H1 (cell line): ENCODE measurements at regions not wholly inside any gene's neighbourhood (a gene's known extent, or its start where the extent isn't known, plus 50 kb on each side); places are given as distances from the start of the nearest gene placed in this dataset.

Experiments used
- CTCF ChIA-PET: fragments of 300-600 bp; sonication (Branson Sonifier 250); formaldehyde crosslinking; loops from one replicate; lab custom pipeline; 2021; ENCODE audit not compliant: partially characterized antibody; lab: Charles Lee
- POLR2A ChIA-PET: fragments of 300-600 bp; sonication (Branson Sonifier 250); formaldehyde crosslinking; loops from one replicate; lab custom pipeline; 2021; ENCODE audit warnings: inconsistent platforms; ENCODE audit not compliant: partially characterized antibody; lab: Charles Lee
- DNase-seq, 2 experiments: peaks; one replicate each; pipeline versions ENCODE4 v3.0.0 to v3.0.0-alpha.2; 2010 to 2022; ENCODE audit warnings: low spot score in 2 of 2, low read depth in 1 of 2, mixed read lengths in 1 of 2
- FAIRE-seq: peaks from 2 replicates; lab custom pipeline; 2011; peaks lifted over from hg19 to GRCh38; lab: Jason Lieb, UNC
- H2AFZ ChIP-seq: 2 replicates; pipeline ENCODE4 v1.8.1; 2012; ENCODE audit warnings: low read length, inconsistent platforms
- H2AK5ac ChIP-seq: 2 replicates; pipeline ENCODE4 v1.6.1; 2013; ENCODE audit warnings: low read depth, low read length
- H2BK120ac ChIP-seq: replicated peaks from 2 replicates; pipeline ENCODE3; 2013; ENCODE audit warnings: low read depth, low read length, inconsistent platforms
- H2BK12ac ChIP-seq: 2 replicates; pipeline ENCODE4 v1.6.1; 2013; ENCODE audit warnings: low read depth, low read length
- H2BK15ac ChIP-seq: 2 replicates; pipeline ENCODE4 v1.6.1; 2013; ENCODE audit warnings: low read length
- H2BK20ac ChIP-seq: 2 replicates; pipeline ENCODE4 v1.6.1; 2013; ENCODE audit warnings: low read length
- H2BK5ac ChIP-seq: 2 replicates; pipeline ENCODE4 v1.6.1; 2013; ENCODE audit warnings: low read depth, low read length
- H3K14ac ChIP-seq: 2 replicates; pipeline ENCODE4 v1.6.1; 2013; ENCODE audit warnings: inconsistent platforms; ENCODE audit not compliant: insufficient read length
- H3K18ac ChIP-seq: 2 replicates; pipeline ENCODE4 v1.6.1; 2013; ENCODE audit warnings: low read length; ENCODE audit errors: extremely low read depth
- H3K23ac ChIP-seq: 2 replicates; pipeline ENCODE4 v1.6.1; 2013; ENCODE audit warnings: inconsistent platforms; ENCODE audit not compliant: insufficient read length
- H3K23me2 ChIP-seq: 2 replicates; pipeline ENCODE4 v1.6.1; 2013; ENCODE audit warnings: low read depth, low read length
- H3K27ac ChIP-seq: 2 replicates; pipeline ENCODE4 v1.6.1; 2011; ENCODE audit warnings: low read depth, low read length, inconsistent platforms
- H3K27me3 ChIP-seq, 4 experiments: replicated peaks in 1 of 4; 1 replicate in 1 of 4; 2 replicates in 3 of 4; pipeline versions ENCODE4 v1.6.1 to v1.8.1; 2011 to 2013; ENCODE audit warnings: low read length in 3 of 4, mild to moderate bottlenecking in 3 of 4, inconsistent platforms in 2 of 4, mixed read lengths in 2 of 4, moderate library complexity in 1 of 4; ENCODE audit not compliant: control insufficient read depth in 3 of 4, insufficient read depth in 3 of 4; ENCODE audit errors: extremely low read depth in 1 of 4
- H3K36me3 ChIP-seq, 4 experiments: 2 replicates each; pipeline versions ENCODE4 v1.6.1 to v1.8.1; 2011 to 2013; ENCODE audit warnings: mild to moderate bottlenecking in 4 of 4, low read length in 3 of 4, moderate library complexity in 2 of 4, control low read depth in 1 of 4, inconsistent platforms in 1 of 4; ENCODE audit not compliant: insufficient read depth in 4 of 4, control insufficient read depth in 2 of 4
- H3K4ac ChIP-seq: replicated peaks from 2 replicates; pipeline ENCODE3; 2013; ENCODE audit warnings: low read length, low read depth, mixed read lengths, inconsistent platforms; ENCODE audit not compliant: insufficient read length
- H3K4me1 ChIP-seq, 4 experiments: replicated peaks in 1 of 4; 1 replicate in 1 of 4; 2 replicates in 3 of 4; pipeline versions ENCODE4 v1.6.1 to v1.8.1; 2011 to 2013; ENCODE audit warnings: low read length in 3 of 4, inconsistent platforms in 2 of 4, mixed read lengths in 1 of 4; ENCODE audit not compliant: insufficient read depth in 4 of 4, control insufficient read depth in 3 of 4
- H3K4me2 ChIP-seq, 2 experiments: 2 replicates each; pipeline versions ENCODE4 v1.6.1 to v1.8.1; 2011 to 2013; ENCODE audit warnings: low read depth in 2 of 2, low read length in 2 of 2, control low read depth in 1 of 2, inconsistent platforms in 1 of 2, mild to moderate bottlenecking in 1 of 2; ENCODE audit not compliant: insufficient read depth in 1 of 2
- H3K4me3 ChIP-seq, 4 experiments: fragments of 200-600, 300-600 bp in 1 of 4; sonication (generic), shearing (Covaris generic), sonication (Bioruptor Twin) in 1 of 4; 2 replicates each; pipeline versions ENCODE4 v1.5.1 to v1.8.1; 2011 to 2016; ENCODE audit warnings: low read length in 4 of 4, low read depth in 3 of 4, control low read depth in 2 of 4, inconsistent platforms in 2 of 4, mild to moderate bottlenecking in 2 of 4, mixed read lengths in 1 of 4, moderate library complexity in 1 of 4; ENCODE audit not compliant: insufficient read depth in 2 of 4; ENCODE audit errors: extremely low read depth in 1 of 4
- H3K56ac ChIP-seq: replicated peaks from 2 replicates; pipeline ENCODE3; 2013; ENCODE audit warnings: low read depth, mild to moderate bottlenecking, mixed read lengths, low read length, inconsistent platforms; ENCODE audit not compliant: insufficient read length
- H3K79me1 ChIP-seq: 2 replicates; pipeline ENCODE4 v1.6.1; 2013; ENCODE audit warnings: low read depth, low read length, control low read depth
- H3K79me2 ChIP-seq, 2 experiments: 2 replicates each; pipeline versions ENCODE4 v1.6.1 to v1.8.1; 2012 to 2013; ENCODE audit warnings: low read length in 2 of 2, mild to moderate bottlenecking in 2 of 2, inconsistent platforms in 1 of 2; ENCODE audit not compliant: insufficient read depth in 2 of 2, control insufficient read depth in 1 of 2
- H3K9ac ChIP-seq, 4 experiments: replicated peaks in 1 of 4; 1 replicate in 1 of 4; 2 replicates in 3 of 4; pipeline versions ENCODE4 v1.6.1 to v1.8.1; 2011 to 2013; ENCODE audit warnings: low read depth in 3 of 4, low read length in 3 of 4, control low read depth in 2 of 4, mild to moderate bottlenecking in 2 of 4, moderate library complexity in 2 of 4, inconsistent platforms in 1 of 4; ENCODE audit errors: extremely low read depth in 1 of 4
- H3K9me3 ChIP-seq, 2 experiments: 2 replicates each; pipeline versions ENCODE4 v1.6.1 to v1.8.1; 2012 to 2013; ENCODE audit warnings: mild to moderate bottlenecking in 2 of 2, moderate library complexity in 2 of 2, control low read depth in 1 of 2, inconsistent platforms in 1 of 2, low read depth in 1 of 2, low read length in 1 of 2, mixed read lengths in 1 of 2; ENCODE audit not compliant: insufficient read depth in 2 of 2
- H4K20me1 ChIP-seq, 2 experiments: replicated peaks in 1 of 2; 2 replicates each; pipeline versions ENCODE3 to v1.8.1; 2011 to 2013; ENCODE audit warnings: inconsistent platforms in 2 of 2, low read length in 2 of 2, mild to moderate bottlenecking in 1 of 2; ENCODE audit not compliant: insufficient read depth in 2 of 2, control insufficient read depth in 1 of 2
- H4K5ac ChIP-seq: 2 replicates; pipeline ENCODE4 v1.6.1; 2013; ENCODE audit warnings: low read length, low read depth, mixed read lengths, inconsistent platforms; ENCODE audit not compliant: insufficient read length
- H4K8ac ChIP-seq: 2 replicates; pipeline ENCODE4 v1.8.0; 2013; ENCODE audit warnings: mild to moderate bottlenecking, moderate library complexity, low read length, inconsistent platforms; ENCODE audit not compliant: insufficient read depth; ENCODE audit errors: extremely low read depth
- H4K91ac ChIP-seq: replicated peaks from 2 replicates; pipeline ENCODE3; 2013; ENCODE audit warnings: low read length, mixed read lengths, inconsistent platforms; ENCODE audit not compliant: insufficient read length
- KDM1A ChIP-seq: fragments of 200-600, 300-600 bp; sonication (generic); IDR thresholded peaks from 2 replicates; pipeline ENCODE4 v1.7.1; 2016; ENCODE audit warnings: mild to moderate bottlenecking, low read length, borderline replicate concordance
- MAFK ChIP-seq: IDR thresholded peaks from 2 replicates; pipeline ENCODE4 v1.6.1; 2012; ENCODE audit warnings: low read depth, mild to moderate bottlenecking, improper control_type of control experiment, low read length
- NANOG ChIP-seq: IDR thresholded peaks from 2 replicates; pipeline ENCODE4 v1.6.1; 2011; ENCODE audit warnings: low read length, low read depth, mild to moderate bottlenecking, inconsistent platforms; ENCODE audit not compliant: insufficient read depth, poor library complexity, severe bottlenecking
- YY1 ChIP-seq: IDR thresholded peaks from 2 replicates; pipeline ENCODE4 v1.6.1; 2011; ENCODE audit warnings: low read depth, mild to moderate bottlenecking, low read length
- WGBS, 2 experiments: shearing (Covaris generic) in 1 of 2; methylation state at CpG; one replicate each; pipeline versions ENCODE4 v1.1.6 to v1.1.7; 2013 to 2015; ENCODE audit warnings: low lambda C conversion rate in 2 of 2, mixed read lengths in 2 of 2, inconsistent platforms in 1 of 2, low coverage in 1 of 2, missing lambda C conversion rate in 1 of 2; ENCODE audit not compliant: insufficient replicate concordance in 2 of 2, insufficient coverage in 1 of 2, insufficient read length in 1 of 2; ENCODE audit errors: extremely low coverage in 1 of 2, missing lambda C conversion rate in 1 of 2; 5-methylcytosine and 5-hydroxymethylcytosine counted together
- TF ChIP-seq, protein P1 (sequence below): IDR thresholded peaks from 2 replicates; pipeline ENCODE4 v1.6.1; 2012; ENCODE audit warnings: low read length, inconsistent platforms

DNA sequence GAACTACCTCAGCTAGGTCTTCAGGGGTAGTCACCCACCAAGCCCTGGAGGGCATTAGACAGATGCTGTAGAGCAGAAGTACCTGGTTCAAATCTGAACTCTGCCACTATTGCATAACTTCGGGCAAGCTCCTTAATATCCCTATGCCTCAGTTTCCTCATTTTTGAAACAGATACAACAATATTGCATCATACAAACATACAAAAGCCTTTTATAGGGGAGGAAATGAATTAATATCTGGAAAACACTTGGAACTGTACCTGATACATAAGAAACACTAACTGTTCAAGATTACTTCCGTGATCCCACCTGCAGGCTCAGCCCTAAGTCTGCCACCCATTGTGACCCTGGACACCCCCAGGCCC is 166.1 kb downstream of the EFNB1 start:
- no peak overlapping the region for H3K4me2 ChIP-seq
- TF ChIP-seq YY1 = no peak
- TF ChIP-seq KDM1A = no peak
- TF ChIP-seq MAFK = no peak
- TF ChIP-seq NANOG = no peak
- TF ChIP-seq, protein P1, sequence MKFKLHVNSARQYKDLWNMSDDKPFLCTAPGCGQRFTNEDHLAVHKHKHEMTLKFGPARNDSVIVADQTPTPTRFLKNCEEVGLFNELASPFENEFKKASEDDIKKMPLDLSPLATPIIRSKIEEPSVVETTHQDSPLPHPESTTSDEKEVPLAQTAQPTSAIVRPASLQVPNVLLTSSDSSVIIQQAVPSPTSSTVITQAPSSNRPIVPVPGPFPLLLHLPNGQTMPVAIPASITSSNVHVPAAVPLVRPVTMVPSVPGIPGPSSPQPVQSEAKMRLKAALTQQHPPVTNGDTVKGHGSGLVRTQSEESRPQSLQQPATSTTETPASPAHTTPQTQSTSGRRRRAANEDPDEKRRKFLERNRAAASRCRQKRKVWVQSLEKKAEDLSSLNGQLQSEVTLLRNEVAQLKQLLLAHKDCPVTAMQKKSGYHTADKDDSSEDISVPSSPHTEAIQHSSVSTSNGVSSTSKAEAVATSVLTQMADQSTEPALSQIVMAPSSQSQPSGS = no peak
- WGBS, 2 experiments = 86% methylated on average over 1 of the region's 2 CpGs; no CpG with 5 or more reads in 1 of the 2 experiments
- no peak overlapping the region for H3K27ac ChIP-seq
- H2BK20ac ChIP-seq = no peak overlapping the region
- H3K4ac ChIP-seq = no peak overlapping the region
- no peak for FAIRE-seq
- no peak overlapping the region for H2AK5ac ChIP-seq
- CTCF ChIA-PET = no interaction called here
- no peaks in the 10 kb centered on the region for H3K9me3 ChIP-seq
- no peak overlapping the region for H4K91ac ChIP-seq
- H3K23ac ChIP-seq = no peak overlapping the region
- H3K23me2 ChIP-seq = no peaks in the 10 kb centered on the region
- H4K20me1 ChIP-seq = no peaks in the 10 kb centered on the region
- POLR2A ChIA-PET = no interaction called here
- H4K5ac ChIP-seq = no peak overlapping the region
- H3K4me1 ChIP-seq = peaks cover 1 to 9% (median 4%) of the 10 kb centered on the region in 4 experiments; a peak in 6 of 7 replicates
- H2BK15ac ChIP-seq = no peak overlapping the region
- H3K79me2 ChIP-seq = no peaks in the 10 kb centered on the region
- no peak for DNase-seq
- no peak overlapping the region for H2BK5ac ChIP-seq
- no peaks in the 10 kb centered on the region; a peak in 1 of 7 replicates for H3K27me3 ChIP-seq
- no peak overlapping the region for H2BK12ac ChIP-seq
- H3K4me3 ChIP-seq = no peak overlapping the region
- no peak overlapping the region for H4K8ac ChIP-seq
- H3K79me1 ChIP-seq = no peaks in the 10 kb centered on the region
- no peak overlapping the region for H2BK120ac ChIP-seq
- H3K14ac ChIP-seq = no peak overlapping the region
- H3K36me3 ChIP-seq = no peaks in the 10 kb centered on the region
- no peak overlapping the region for H2AFZ ChIP-seq
- no peak overlapping the region for H3K18ac ChIP-seq
- H3K56ac ChIP-seq = no peak overlapping the region
- no peak overlapping the region for H3K9ac ChIP-seq
